ENCODE measurements at regions not wholly inside any gene's neighbourhood (a gene's known extent, or its start where the extent isn't known, plus 50 kb on each side); places are given as distances from the start of the nearest gene placed in this dataset.

- no peaks in the 10 kb centered on the region for H3K27me3 ChIP-seq (ENCODE audit: insufficient read depth in 3 of 3, low read length in 2 of 3)
- H3K9me3 ChIP-seq = no peaks in the 10 kb centered on the region
- no peaks in the 10 kb centered on the region for H3K36me3 ChIP-seq (ENCODE audit: insufficient read depth in 1 of 2, low read depth in 1 of 2)
- 65 to 80% (median 75%) methylated on average over 2 of the region's 2 CpGs for WGBS, 3 donors
- ATAC-seq (no peak), DNase-seq (no peak)
- intact Hi-C loops (cut with DNase I) = no loop called here
- H3K4me3 ChIP-seq = no peak overlapping the region
- H3K27ac ChIP-seq = no peak overlapping the region
- TF ChIP-seq CTCF (IDR thresholded peaks at IDR 0.05) = no peak
- no peaks in the 10 kb centered on the region for H3K4me1 ChIP-seq
Measured at GRCh38 chr9:74006935-74007334, 490.2 kb upstream of the RORB start.

DNA sequence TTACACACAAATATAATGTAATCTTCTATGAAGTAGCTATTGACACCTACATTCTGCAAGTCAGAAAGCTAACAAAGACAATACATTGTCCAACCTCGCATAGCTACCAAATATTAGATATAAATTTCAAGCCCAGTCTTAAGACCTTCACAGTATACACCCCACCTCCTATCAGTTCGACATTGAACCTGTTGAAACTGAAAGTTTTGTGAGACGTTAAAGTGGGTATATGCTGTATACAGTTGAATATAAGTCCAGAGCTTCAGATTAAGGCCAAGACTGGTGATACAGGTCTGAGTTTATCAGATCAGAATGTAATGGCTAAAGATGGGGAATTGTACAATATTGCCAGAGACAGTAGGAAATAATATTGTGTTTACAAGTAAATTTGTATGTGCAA is 489.3 kb upstream of the RORB start:
- WGBS, 3 donors = 81 to 90% (median 87%) methylated on average over 3 of the region's 3 CpGs
- Histone ChIP-seq H3K36me3 (ENCODE audit: insufficient read depth in 1 of 2, low read depth in 1 of 2) (no peaks in the 10 kb centered on the region), H3K4me1 (no peaks in the 10 kb centered on the region), H3K27ac (no peak overlapping the region), H3K4me3 (no peak overlapping the region), H3K9me3 (no peaks in the 10 kb centered on the region), H3K27me3 (ENCODE audit: insufficient read depth in 3 of 3, low read length in 2 of 3) (no peaks in the 10 kb centered on the region)
- ATAC-seq (no peak), DNase-seq (no peak)
- TF ChIP-seq CTCF (IDR thresholded peaks at IDR 0.05) = no peak
- intact Hi-C loops (cut with DNase I) = no loop called here

DNA sequence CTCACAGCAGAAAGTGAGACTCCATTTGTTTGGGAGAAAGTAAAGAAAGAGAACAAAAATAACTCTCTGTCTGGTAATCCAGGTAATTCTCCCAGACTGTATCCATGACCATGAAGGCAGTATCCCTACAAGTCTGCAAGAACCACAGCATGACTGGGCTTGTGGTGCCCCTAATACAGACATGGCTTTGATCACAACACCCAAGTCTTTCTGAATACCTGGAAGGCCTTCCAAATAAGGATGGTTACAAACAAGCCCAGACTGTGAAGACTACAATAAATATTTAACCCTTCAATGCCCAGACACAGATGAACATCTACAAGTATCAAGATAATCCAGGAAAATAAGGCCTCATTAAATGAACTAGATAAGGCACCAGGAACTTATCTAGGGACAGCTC is 481.1 kb upstream of the RORB start:
- Histone ChIP-seq H3K9me3 (no peaks in the 10 kb centered on the region), H3K27ac (no peak overlapping the region), H3K4me1 (no peaks in the 10 kb centered on the region), H3K27me3 (ENCODE audit: insufficient read depth in 3 of 3, low read length in 2 of 3) (no peaks in the 10 kb centered on the region), H3K4me3 (no peak overlapping the region), H3K36me3 (ENCODE audit: insufficient read depth in 1 of 2, low read depth in 1 of 2) (no peaks in the 10 kb centered on the region)
- intact Hi-C loops (cut with DNase I) = no loop called here
- ATAC-seq = no peak
- TF ChIP-seq CTCF (IDR thresholded peaks at IDR 0.05) = no peak
- DNase-seq = no peak

DNA sequence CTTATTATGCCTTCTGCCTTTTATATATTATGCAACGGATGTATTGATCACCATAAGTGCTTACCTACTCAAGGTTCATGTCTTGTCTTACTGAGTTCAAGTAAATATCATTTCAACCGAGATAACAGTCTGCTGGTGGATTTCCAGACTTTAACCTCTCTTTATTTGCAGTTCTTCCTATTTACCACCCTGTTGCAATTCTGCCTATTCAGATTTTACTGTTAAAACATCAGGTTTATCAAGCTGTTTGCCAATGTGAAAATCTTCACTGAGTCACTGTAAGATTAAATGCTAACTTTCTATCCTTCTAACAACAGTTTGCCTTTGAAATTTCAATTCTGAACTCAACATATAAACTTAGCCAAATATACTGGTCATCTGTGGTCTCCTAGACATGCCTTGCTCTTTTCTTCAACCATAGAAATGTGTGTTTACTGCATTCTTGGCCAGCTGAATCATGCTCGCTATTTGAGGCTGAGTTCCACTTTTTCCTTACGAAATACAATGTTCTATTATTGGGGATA is 471.7 kb upstream of the RORB start:
- 55 to 66% (median 56%) methylated on average over 4 of the region's 4 CpGs for WGBS, 3 donors
- ATAC-seq = no peak
- Histone ChIP-seq H3K27ac (no peak overlapping the region), H3K27me3 (ENCODE audit: insufficient read depth in 3 of 3, low read length in 2 of 3) (no peaks in the 10 kb centered on the region), H3K9me3 (no peaks in the 10 kb centered on the region), H3K36me3 (ENCODE audit: insufficient read depth in 1 of 2, low read depth in 1 of 2) (no peaks in the 10 kb centered on the region), H3K4me1 (no peaks in the 10 kb centered on the region), H3K4me3 (no peak overlapping the region)
- TF ChIP-seq CTCF (IDR thresholded peaks at IDR 0.05) = no peak
- intact Hi-C loops (cut with DNase I) = no loop called here
- no peak for DNase-seq

- TF ChIP-seq CTCF (IDR thresholded peaks at IDR 0.05) = no peak
- 59 to 63% (median 61%) methylated on average over 2 of the region's 2 CpGs for WGBS, 3 donors
- intact Hi-C loops (cut with DNase I) = no loop called here
- ATAC-seq (no peak), DNase-seq (no peak)
- Histone ChIP-seq H3K27me3 (ENCODE audit: insufficient read depth in 3 of 3, low read length in 2 of 3) (no peaks in the 10 kb centered on the region), H3K27ac (no peak overlapping the region), H3K36me3 (ENCODE audit: insufficient read depth in 1 of 2, low read depth in 1 of 2) (no peaks in the 10 kb centered on the region), H3K4me3 (no peak overlapping the region), H3K9me3 (no peaks in the 10 kb centered on the region), H3K4me1 (no peaks in the 10 kb centered on the region)
Measured at GRCh38 chr9:74032421-74032820, 464.7 kb upstream of the RORB start.

All from psoas muscle (tissue), 7 donors.